ENCODE measurements at regions not wholly inside any gene's neighbourhood (a gene's known extent, or its start where the extent isn't known, plus 50 kb on each side); places are given as distances from the start of the nearest gene placed in this dataset.

DNA sequence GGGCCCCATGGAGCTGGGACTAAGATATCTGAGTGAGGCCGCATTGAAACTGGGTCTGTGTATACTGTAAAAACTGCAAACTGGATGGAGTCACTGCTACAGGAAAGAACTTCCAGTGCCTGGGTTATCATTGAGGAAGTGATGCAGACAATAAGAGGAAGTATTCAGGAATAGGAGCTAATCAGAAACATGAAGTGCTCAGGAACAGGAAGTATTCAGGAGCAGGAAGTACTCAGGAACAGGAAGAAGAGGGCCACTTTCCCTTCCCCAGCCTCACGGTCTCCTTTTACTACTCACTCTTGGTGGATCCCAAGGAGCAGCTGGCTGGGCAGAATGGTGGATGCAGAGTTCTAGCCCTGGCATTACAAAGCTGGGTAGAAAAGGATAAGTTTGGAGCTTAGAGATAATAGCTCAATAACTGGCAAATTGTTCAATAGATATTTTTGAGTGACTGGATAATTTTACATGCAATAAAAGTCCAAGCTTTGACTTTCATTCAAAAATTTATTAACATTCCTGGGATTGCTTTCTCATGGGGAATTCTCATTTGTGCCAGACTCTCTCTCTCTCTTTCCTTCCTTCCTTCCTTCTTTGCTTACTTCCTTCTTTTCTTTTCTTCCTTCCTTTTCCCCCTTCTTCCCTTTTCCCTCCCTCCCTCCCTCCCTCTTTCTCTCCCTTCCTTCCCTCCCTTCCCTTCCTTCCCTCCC, 82.2 kb upstream of the PAX1 start:
- no CpG with 5 or more reads among the region's 2 CpGs for WGBS, 2 donors (ENCODE audit: extremely low coverage in 2 of 2, insufficient read length in 2 of 2, insufficient replicate concordance in 1 of 2)

DNA sequence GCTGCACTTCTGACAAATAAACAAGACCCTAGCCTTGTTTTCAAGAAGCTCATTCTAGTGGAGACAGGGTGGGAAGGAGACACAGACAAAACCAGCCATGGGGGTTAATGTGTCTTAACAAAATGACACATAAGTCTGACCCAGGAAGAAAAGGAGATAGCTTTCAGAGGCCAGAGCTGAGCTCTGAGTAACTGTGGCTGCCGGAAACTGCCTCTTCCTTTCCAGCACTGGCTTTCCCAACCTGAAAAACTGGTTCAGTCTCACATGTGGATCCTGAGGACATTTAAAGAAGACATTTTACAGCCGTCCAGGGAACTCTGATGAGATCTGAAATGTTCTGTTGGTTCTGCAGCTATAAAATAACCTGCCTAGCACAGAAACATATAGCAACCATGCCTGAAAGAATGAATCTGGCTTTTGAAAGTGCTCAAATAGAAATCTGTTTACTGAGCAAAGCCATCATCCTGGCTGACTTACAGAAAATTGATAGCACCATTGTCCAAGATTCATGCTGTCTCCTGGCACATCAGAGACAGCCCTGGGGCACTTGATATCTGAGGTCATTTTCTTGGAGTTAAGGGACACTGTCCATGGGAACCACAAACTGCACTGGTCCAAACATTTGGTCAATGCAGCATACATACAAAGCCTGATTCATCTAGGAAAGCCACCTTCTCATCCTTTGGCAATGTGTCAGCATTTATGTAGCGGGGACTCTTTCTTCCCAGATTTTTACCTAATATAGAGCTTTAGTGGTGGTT, 83.2 kb upstream of the PAX1 start:
- H3K27ac ChIP-seq (replicated peaks; ENCODE audit: low read length): no peak overlapping the region
- no peak overlapping the region for H2AFZ ChIP-seq (ENCODE audit: low read length)
- no peak for DNase-seq (ENCODE audit: low spot score)

More for the DNA sequence above, 82.2 kb upstream of the PAX1 start:
- Histone ChIP-seq H3K9ac (ENCODE audit: low read depth, low read length, poor library complexity) (no peak overlapping the region), H3K4ac (ENCODE audit: low read length) (no peak overlapping the region), H3K14ac (ENCODE audit: low read length) (no peak overlapping the region), H4K8ac (ENCODE audit: low read depth, low read length) (no peak overlapping the region), H3K27ac (replicated peaks; ENCODE audit: low read length) (no peak overlapping the region), H3K18ac (ENCODE audit: low read length) (no peak overlapping the region), H3K9me3 (replicated peaks in 1 of 2; ENCODE audit: control insufficient read depth in 2 of 2, insufficient read depth in 1 of 2, low read depth in 1 of 2, low read length in 2 of 2) (no peaks in the 10 kb centered on the region), H3K23ac (ENCODE audit: low read depth, low read length, poor library complexity) (no peak overlapping the region), H2BK12ac (ENCODE audit: low read length) (no peak overlapping the region), H2BK15ac (ENCODE audit: low read length) (no peak overlapping the region), H4K91ac (ENCODE audit: low read depth, low read length, poor library complexity) (no peak overlapping the region), H2AFZ (ENCODE audit: low read length) (no peak overlapping the region), H3K4me3 (ENCODE audit: low read length in 2 of 2) (no peak overlapping the region), H3K79me1 (ENCODE audit: low read depth, low read length) (no peaks in the 10 kb centered on the region), H3K4me2 (ENCODE audit: insufficient read depth, low read length, poor library complexity, severe bottlenecking) (no peak overlapping the region), H2BK5ac (ENCODE audit: low read length) (no peak overlapping the region), H2AK5ac (ENCODE audit: low read depth, low read length) (no peak overlapping the region), H3K27me3 (ENCODE audit: control insufficient read depth in 3 of 3, insufficient read depth in 3 of 3, low read depth in 1 of 3, low read length in 3 of 3) (no peaks in the 10 kb centered on the region), H2BK120ac (ENCODE audit: low read depth, low read length) (no peak overlapping the region), H3K36me3 (replicated peaks in 1 of 2; ENCODE audit: control insufficient read depth in 2 of 2, insufficient read depth in 2 of 2, low read length in 2 of 2) (no peaks in the 10 kb centered on the region), H3K4me1 (ENCODE audit: control insufficient read depth in 2 of 2, insufficient read depth in 1 of 2, low read depth in 1 of 2, low read length in 2 of 2) (no peaks in the 10 kb centered on the region)
- DNase-seq (ENCODE audit: low spot score): no peak

DNA sequence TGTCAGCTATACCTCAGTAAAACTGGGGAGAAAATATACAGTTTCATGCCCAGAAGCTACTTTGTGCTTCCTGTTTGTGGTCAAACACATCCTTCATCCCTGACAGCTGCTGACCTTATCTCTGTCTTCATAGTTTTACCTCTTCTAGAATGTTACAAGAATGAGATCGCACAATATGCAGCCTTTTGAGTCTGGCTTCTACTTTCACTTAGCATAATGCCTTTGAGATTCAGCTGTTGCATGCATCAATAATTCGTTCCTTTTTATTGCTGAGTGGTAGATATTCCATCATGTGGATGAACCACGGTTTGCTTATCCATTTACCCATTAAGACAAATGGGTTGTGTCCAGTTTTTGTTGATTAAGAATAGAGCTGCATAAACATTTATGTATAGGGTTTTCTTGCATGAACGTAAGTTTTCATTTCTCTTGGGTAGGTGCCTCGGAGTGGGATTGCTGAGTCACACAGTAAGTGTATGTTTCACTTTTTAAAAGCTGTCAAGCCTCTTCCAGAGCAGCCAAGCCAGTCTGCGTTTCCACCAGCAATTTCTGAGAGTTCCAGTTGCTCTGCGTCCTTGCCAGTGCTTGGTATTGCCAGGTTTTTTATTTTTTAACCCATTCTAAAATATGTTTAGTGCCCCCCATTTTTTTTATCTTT, 86.6 kb upstream of the PAX1 start:
- H3K18ac ChIP-seq (ENCODE audit: low read length): no peak overlapping the region
- no peak overlapping the region for H2BK120ac ChIP-seq (ENCODE audit: low read depth, low read length)
- DNase-seq (ENCODE audit: low spot score): no peak
- H3K27me3 ChIP-seq (ENCODE audit: control insufficient read depth in 3 of 3, insufficient read depth in 3 of 3, low read depth in 1 of 3, low read length in 3 of 3): no peaks in the 10 kb centered on the region
- H3K4ac ChIP-seq (ENCODE audit: low read length): no peak overlapping the region
- no peak overlapping the region for H3K14ac ChIP-seq (ENCODE audit: low read length)
- no peaks in the 10 kb centered on the region for H3K9me3 ChIP-seq (replicated peaks in 1 of 2; ENCODE audit: control insufficient read depth in 2 of 2, insufficient read depth in 1 of 2, low read depth in 1 of 2, low read length in 2 of 2)
- no peaks in the 10 kb centered on the region for H3K79me1 ChIP-seq (ENCODE audit: low read depth, low read length)
- H2BK15ac ChIP-seq (ENCODE audit: low read length): no peak overlapping the region
- H3K9ac ChIP-seq (ENCODE audit: low read depth, low read length, poor library complexity): no peak overlapping the region
- H2BK12ac ChIP-seq (ENCODE audit: low read length): no peak overlapping the region
- H3K36me3 ChIP-seq (replicated peaks in 1 of 2; ENCODE audit: control insufficient read depth in 2 of 2, insufficient read depth in 2 of 2, low read length in 2 of 2): no peaks in the 10 kb centered on the region
- H4K91ac ChIP-seq (ENCODE audit: low read depth, low read length, poor library complexity): no peak overlapping the region
- H2AK5ac ChIP-seq (ENCODE audit: low read depth, low read length): no peak overlapping the region
- WGBS, 2 donors (ENCODE audit: extremely low coverage in 2 of 2, insufficient read length in 2 of 2, insufficient replicate concordance in 1 of 2): no CpG with 5 or more reads among the region's 7 CpGs
- H3K27ac ChIP-seq (replicated peaks; ENCODE audit: low read length): no peak overlapping the region
- no peaks in the 10 kb centered on the region for H3K4me1 ChIP-seq (ENCODE audit: control insufficient read depth in 2 of 2, insufficient read depth in 1 of 2, low read depth in 1 of 2, low read length in 2 of 2)
- H2BK5ac ChIP-seq (ENCODE audit: low read length): no peak overlapping the region
- no peak overlapping the region for H3K4me2 ChIP-seq (ENCODE audit: insufficient read depth, low read length, poor library complexity, severe bottlenecking)
- no peak overlapping the region for H2AFZ ChIP-seq (ENCODE audit: low read length)
- no peak overlapping the region for H3K4me3 ChIP-seq (ENCODE audit: low read length in 2 of 2)
- H4K8ac ChIP-seq (ENCODE audit: low read depth, low read length): no peak overlapping the region
- no peak overlapping the region for H3K23ac ChIP-seq (ENCODE audit: low read depth, low read length, poor library complexity)

More for the DNA sequence above, 83.2 kb upstream of the PAX1 start:
- H2BK15ac ChIP-seq (ENCODE audit: low read length): no peak overlapping the region
- H3K9ac ChIP-seq (ENCODE audit: low read depth, low read length, poor library complexity): no peak overlapping the region
- no peak overlapping the region for H2BK12ac ChIP-seq (ENCODE audit: low read length)
- no peaks in the 10 kb centered on the region for H3K4me1 ChIP-seq (ENCODE audit: control insufficient read depth in 2 of 2, insufficient read depth in 1 of 2, low read depth in 1 of 2, low read length in 2 of 2)
- no peak overlapping the region for H2AK5ac ChIP-seq (ENCODE audit: low read depth, low read length)
- no peaks in the 10 kb centered on the region for H3K27me3 ChIP-seq (ENCODE audit: control insufficient read depth in 3 of 3, insufficient read depth in 3 of 3, low read depth in 1 of 3, low read length in 3 of 3)
- H3K9me3 ChIP-seq (replicated peaks in 1 of 2; ENCODE audit: control insufficient read depth in 2 of 2, insufficient read depth in 1 of 2, low read depth in 1 of 2, low read length in 2 of 2): no peaks in the 10 kb centered on the region
- WGBS, 2 donors (ENCODE audit: extremely low coverage in 2 of 2, insufficient read length in 2 of 2, insufficient replicate concordance in 1 of 2): no CpG with 5 or more reads among the region's 3 CpGs
- no peak overlapping the region for H3K18ac ChIP-seq (ENCODE audit: low read length)
- no peak overlapping the region for H3K4me2 ChIP-seq (ENCODE audit: insufficient read depth, low read length, poor library complexity, severe bottlenecking)
- no peak overlapping the region for H2BK5ac ChIP-seq (ENCODE audit: low read length)
- H2BK120ac ChIP-seq (ENCODE audit: low read depth, low read length): no peak overlapping the region
- H4K91ac ChIP-seq (ENCODE audit: low read depth, low read length, poor library complexity): no peak overlapping the region
- H3K14ac ChIP-seq (ENCODE audit: low read length): no peak overlapping the region
- no peak overlapping the region for H3K4ac ChIP-seq (ENCODE audit: low read length)
- H3K36me3 ChIP-seq (replicated peaks in 1 of 2; ENCODE audit: control insufficient read depth in 2 of 2, insufficient read depth in 2 of 2, low read length in 2 of 2): no peaks in the 10 kb centered on the region
- H4K8ac ChIP-seq (ENCODE audit: low read depth, low read length): no peak overlapping the region
- H3K79me1 ChIP-seq (ENCODE audit: low read depth, low read length): no peaks in the 10 kb centered on the region
- H3K23ac ChIP-seq (ENCODE audit: low read depth, low read length, poor library complexity): no peak overlapping the region
- H3K4me3 ChIP-seq (ENCODE audit: low read length in 2 of 2): no peak overlapping the region

DNA sequence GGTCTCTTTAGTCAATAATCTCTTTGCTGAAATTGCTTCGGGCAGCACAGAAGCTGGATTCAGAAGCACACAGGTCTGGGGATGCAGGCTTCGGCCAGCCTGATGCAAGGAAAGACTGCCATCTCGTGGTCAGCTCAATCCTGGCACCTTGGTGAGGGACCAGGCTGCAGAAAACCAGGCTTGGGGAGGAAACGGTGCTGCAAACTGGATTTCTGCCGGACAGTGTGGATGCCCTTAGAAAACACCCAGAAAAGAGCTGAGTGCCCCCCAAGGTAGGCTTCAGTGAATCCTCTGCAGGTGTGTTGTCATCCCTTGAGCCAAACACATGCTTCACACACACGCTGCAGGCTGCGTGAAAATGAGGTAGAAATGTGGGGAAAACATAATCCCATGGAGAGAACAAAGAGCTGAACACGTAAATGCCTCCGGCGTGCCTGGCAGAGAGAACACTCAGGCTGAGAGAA, 89.8 kb upstream of the PAX1 start:
- no peak overlapping the region for H2BK5ac ChIP-seq (ENCODE audit: low read length)
- no peak overlapping the region for H2AFZ ChIP-seq (ENCODE audit: low read length)
- H4K8ac ChIP-seq (ENCODE audit: low read depth, low read length): no peak overlapping the region
- no peaks in the 10 kb centered on the region for H3K27me3 ChIP-seq (ENCODE audit: control insufficient read depth in 3 of 3, insufficient read depth in 3 of 3, low read depth in 1 of 3, low read length in 3 of 3)
- H3K4ac ChIP-seq (ENCODE audit: low read length): no peak overlapping the region
- no peak overlapping the region for H2BK120ac ChIP-seq (ENCODE audit: low read depth, low read length)
- no peak overlapping the region for H3K4me2 ChIP-seq (ENCODE audit: insufficient read depth, low read length, poor library complexity, severe bottlenecking)
- H3K79me1 ChIP-seq (ENCODE audit: low read depth, low read length): no peaks in the 10 kb centered on the region
- H2BK15ac ChIP-seq (ENCODE audit: low read length): no peak overlapping the region
- H2BK12ac ChIP-seq (ENCODE audit: low read length): no peak overlapping the region
- DNase-seq (ENCODE audit: low spot score): peak; percentile 59
- no peak overlapping the region for H3K14ac ChIP-seq (ENCODE audit: low read length)
- H3K9ac ChIP-seq (ENCODE audit: low read depth, low read length, poor library complexity): no peak overlapping the region
- no peak overlapping the region for H3K18ac ChIP-seq (ENCODE audit: low read length)
- H3K4me1 ChIP-seq (ENCODE audit: control insufficient read depth in 2 of 2, insufficient read depth in 1 of 2, low read depth in 1 of 2, low read length in 2 of 2): no peaks in the 10 kb centered on the region
- H4K91ac ChIP-seq (ENCODE audit: low read depth, low read length, poor library complexity): no peak overlapping the region
- no peak overlapping the region for H3K27ac ChIP-seq (replicated peaks; ENCODE audit: low read length)
- H3K4me3 ChIP-seq (ENCODE audit: low read length in 2 of 2): no peak overlapping the region
- H3K23ac ChIP-seq (ENCODE audit: low read depth, low read length, poor library complexity): no peak overlapping the region
- H3K9me3 ChIP-seq (replicated peaks in 1 of 2; ENCODE audit: control insufficient read depth in 2 of 2, insufficient read depth in 1 of 2, low read depth in 1 of 2, low read length in 2 of 2): no peaks in the 10 kb centered on the region
- no CpG with 5 or more reads among the region's 10 CpGs for WGBS, 2 donors (ENCODE audit: extremely low coverage in 2 of 2, insufficient read length in 2 of 2, insufficient replicate concordance in 1 of 2)
- no peaks in the 10 kb centered on the region for H3K36me3 ChIP-seq (replicated peaks in 1 of 2; ENCODE audit: control insufficient read depth in 2 of 2, insufficient read depth in 2 of 2, low read length in 2 of 2)
- H2AK5ac ChIP-seq (ENCODE audit: low read depth, low read length): no peak overlapping the region
